WTC11 (cell line): ENCODE measurements at regions not wholly inside any gene's neighbourhood (a gene's known extent, or its start where the extent isn't known, plus 50 kb on each side); places are given as distances from the start of the nearest gene placed in this dataset.

Experiments used
- ATF1 ChIP-seq: sonication (generic); formaldehyde crosslinking; IDR thresholded peaks from 2 replicates; pipeline ENCODE4 v1.8.1; 2023; ENCODE audit warnings: mild to moderate bottlenecking, moderate library complexity, missing genetic modification reagents
- CTCF ChIP-seq: fragments of 200-600 bp; IDR thresholded peaks from 2 replicates; pipeline ENCODE4 v1.8.0; 2022; ENCODE audit warnings: antibody characterized with exemption
- MXD4 ChIP-seq: fragments of 250-450 bp; sonication (Bioruptor Pico); IDR thresholded peaks from 2 replicates; pipeline ENCODE4 v1.8.0; 2021; ENCODE audit warnings: mild to moderate bottlenecking, moderate library complexity, borderline replicate concordance
- ZNF425 ChIP-seq: fragments of 250-450 bp; sonication (Bioruptor Pico); conservative IDR thresholded peaks from 2 replicates; pipeline ENCODE4 v1.9.0; 2021; ENCODE audit warnings: mild to moderate bottlenecking

DNA sequence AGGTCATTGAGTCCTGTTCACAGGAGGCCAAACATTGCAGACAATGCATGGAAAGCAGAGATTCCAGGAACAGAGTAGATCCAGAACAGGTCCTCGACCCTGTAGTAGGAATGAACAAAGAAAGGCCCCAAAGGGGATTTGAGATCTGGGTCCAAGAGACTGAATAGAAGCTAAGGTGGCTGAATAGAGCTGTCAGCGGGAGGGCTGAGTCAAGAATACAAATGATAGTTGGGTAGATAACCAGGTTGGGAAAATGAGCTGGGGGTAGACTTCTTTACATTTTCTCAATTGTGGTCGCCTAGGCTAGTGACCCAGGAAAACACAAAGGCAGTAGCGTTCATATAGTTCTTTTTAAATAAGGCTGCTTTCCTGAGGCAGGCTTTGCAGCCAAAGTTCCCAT, 103.4 kb upstream of the ELMO1 start:
- TF ChIP-seq ATF1 (CRISPR knock-in tag) (no peak), CTCF (no peak), ZNF425 (CRISPR knock-in tag) (no peak), MXD4 (CRISPR knock-in tag) (no peak)
